GM12891 (cell line): ENCODE measurements at regions not wholly inside any gene's neighbourhood (a gene's known extent, or its start where the extent isn't known, plus 50 kb on each side); places are given as distances from the start of the nearest gene placed in this dataset.

ENCODE experiments used
- POLR2A ChIP-seq: IDR thresholded peaks from 2 replicates; pipeline ENCODE4 v1.6.1; 2011; ENCODE audit warnings: low read depth, low read length, control low read depth
- POLR2AphosphoS5 ChIP-seq: IDR thresholded peaks from 2 replicates; pipeline ENCODE4 v1.6.1; 2011; ENCODE audit warnings: low read depth, low read length, control low read depth
- SPI1 ChIP-seq: IDR thresholded peaks from 2 replicates; pipeline ENCODE4 v1.6.1; 2011; ENCODE audit warnings: low read depth, low read length, control low read depth

GRCh38 chr4:187603093-187604025, 392.2 kb upstream of the ZFP42 start:
- TF ChIP-seq POLR2A (no peak), POLR2AphosphoS5 (no peak), SPI1 (no peak)
